GM04503 (cell line): ENCODE measurements at regions not wholly inside any gene's neighbourhood (a gene's known extent, or its start where the extent isn't known, plus 50 kb on each side); places are given as distances from the start of the nearest gene placed in this dataset.
"Not testable (repeated sequence)": the region's sequence is repeated elsewhere in the genome, so short reads cannot be mapped to it uniquely, and the experiment has no call there.

Experiments used
- DNase-seq: peaks from one replicate; pipeline ENCODE4 v3.0.0-alpha.2; 2012; ENCODE audit warnings: low read depth

- no peak for DNase-seq
Measured at GRCh38 chr5:8720506-8720905, 825.4 kb downstream of the SEMA5A start.

GRCh38 chr5:8721536-8721935 is 824.3 kb downstream of the SEMA5A start:
- DNase-seq = no peak

GRCh38 chr5:8726383-8727036 is 819.4 kb downstream of the SEMA5A start:
- DNase-seq = no peak

GRCh38 chr5:8727396-8727795 is 818.5 kb downstream of the SEMA5A start:
- DNase-seq = no peak

GRCh38 chr5:8729437-8729836 is 816.4 kb downstream of the SEMA5A start:
- no peak for DNase-seq

GRCh38 chr5:8730194-8730593 is 815.7 kb downstream of the SEMA5A start:
- peak; percentile 40 for DNase-seq

- DNase-seq = not testable (repeated sequence)
Measured at GRCh38 chr5:8731110-8731509, 814.8 kb downstream of the SEMA5A start.

GRCh38 chr5:8740595-8740994 is 805.3 kb downstream of the SEMA5A start:
- DNase-seq = no peak

GRCh38 chr5:8749556-8749955 is 796.3 kb downstream of the SEMA5A start:
- DNase-seq = no peak

- no peak for DNase-seq
Measured at GRCh38 chr5:8750100-8750499, 795.8 kb downstream of the SEMA5A start.

GRCh38 chr5:8751971-8752370 is 793.9 kb downstream of the SEMA5A start:
- DNase-seq = no peak

GRCh38 chr5:8752595-8752994 is 793.3 kb downstream of the SEMA5A start:
- no peak for DNase-seq

- DNase-seq = no peak
Measured at GRCh38 chr5:8756498-8757084, 789.3 kb downstream of the SEMA5A start.

GRCh38 chr5:8765886-8766285 is 780.0 kb downstream of the SEMA5A start:
- no peak for DNase-seq

GRCh38 chr5:8766448-8766847 is 779.4 kb downstream of the SEMA5A start:
- DNase-seq = no peak

GRCh38 chr5:8767111-8767510 is 778.8 kb downstream of the SEMA5A start:
- DNase-seq = no peak

GRCh38 chr5:8767746-8768145 is 778.1 kb downstream of the SEMA5A start:
- DNase-seq = no peak

- no peak for DNase-seq
Measured at GRCh38 chr5:8769631-8770030, 776.2 kb downstream of the SEMA5A start.

GRCh38 chr5:8770431-8770830 is 775.4 kb downstream of the SEMA5A start:
- DNase-seq = no peak

- DNase-seq = no peak
Measured at GRCh38 chr5:8773046-8773615, 772.7 kb downstream of the SEMA5A start.

- no peak for DNase-seq
Measured at GRCh38 chr5:8784692-8785091, 761.2 kb downstream of the SEMA5A start.

GRCh38 chr5:8788246-8788645 is 757.6 kb downstream of the SEMA5A start:
- DNase-seq = no peak

GRCh38 chr5:8805653-8806052 is 740.2 kb downstream of the SEMA5A start:
- DNase-seq = no peak

- no peak for DNase-seq
Measured at GRCh38 chr5:8807636-8808035, 738.2 kb downstream of the SEMA5A start.
